SHP77 treated with DMSO at 0.1 percent for 48 hours (cell line): ENCODE measurements at regions not wholly inside any gene's neighbourhood (a gene's known extent, or its start where the extent isn't known, plus 50 kb on each side); places are given as distances from the start of the nearest gene placed in this dataset.
A peak's percentile ranks its signal among the peaks of the same experiment; 100 is the strongest.
"Not testable (repeated sequence)": the region's sequence is repeated elsewhere in the genome, so short reads cannot be mapped to it uniquely, and the experiment has no call there.

Experiments
- DNase-seq: peaks from one replicate; lab custom pipeline; 2025; lab: John Stamatoyannopoulos, UW

DNA sequence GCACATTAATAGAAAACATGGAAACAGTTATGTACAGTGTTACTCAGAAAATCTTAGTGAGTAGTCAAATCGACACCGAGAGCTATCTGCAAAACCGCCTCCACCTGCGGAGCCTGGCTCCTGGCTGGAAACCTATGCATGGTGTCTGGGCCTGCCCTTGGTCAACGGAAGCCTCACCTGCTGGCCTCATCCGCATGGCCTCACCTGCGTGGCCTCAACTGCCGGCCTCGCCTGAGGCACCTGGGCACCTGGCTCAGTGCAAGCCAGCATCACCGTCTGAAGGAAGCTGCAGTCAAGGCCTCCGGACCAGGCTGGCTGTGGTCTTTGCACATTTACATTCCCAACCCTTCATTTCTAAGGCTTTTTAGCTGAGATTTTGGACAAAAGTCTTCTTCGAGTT lies 352.1 kb downstream of the POM121L12 start:
- no peak for DNase-seq

GRCh38 chr7:53397911-53398310 lies 362.5 kb downstream of the POM121L12 start:
- DNase-seq, result no peak

DNA sequence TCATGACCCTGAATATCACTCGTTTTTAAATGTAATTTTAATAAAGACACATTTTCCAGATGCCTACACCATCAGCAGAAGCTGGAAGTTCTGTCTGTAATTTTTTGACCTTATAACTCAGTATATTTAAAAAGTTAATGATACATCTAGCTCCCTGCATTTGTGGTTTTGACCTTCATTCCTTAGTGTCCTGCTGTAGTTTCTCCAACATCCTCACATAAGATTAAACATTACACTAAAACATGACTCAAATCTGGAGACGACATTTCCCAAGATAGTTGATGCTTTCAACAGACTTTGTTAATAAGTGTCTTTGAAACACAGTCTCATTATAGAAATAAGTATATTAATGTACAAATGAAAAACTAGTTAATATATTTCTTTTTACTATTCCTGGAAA lies 363.1 kb downstream of the POM121L12 start:
- DNase-seq, result no peak

GRCh38 chr7:53413021-53413420 lies 377.6 kb downstream of the POM121L12 start:
- DNase-seq, result no peak

DNA sequence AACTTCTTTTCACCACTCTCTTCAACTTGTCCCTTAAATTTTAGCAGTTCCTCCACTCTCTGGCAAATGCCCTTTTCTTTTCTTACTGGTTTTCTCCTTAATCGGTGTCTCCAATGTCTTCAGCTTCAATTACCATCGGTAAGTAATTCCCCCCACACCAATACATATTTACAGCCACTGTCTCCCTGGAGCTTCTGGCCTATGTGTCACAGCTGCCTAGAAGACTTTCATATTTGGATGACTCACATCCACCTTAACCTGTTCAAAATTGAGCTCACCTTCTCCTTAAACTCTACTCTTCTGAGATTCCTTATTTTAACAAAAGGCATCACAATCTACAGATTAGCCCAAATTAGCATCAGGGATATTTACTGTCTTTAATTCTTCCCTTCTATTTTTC lies 380.4 kb downstream of the POM121L12 start:
- no peak for DNase-seq

- DNase-seq, result no peak
Observed at GRCh38 chr7:53418834-53419482, 383.5 kb downstream of the POM121L12 start.

DNA sequence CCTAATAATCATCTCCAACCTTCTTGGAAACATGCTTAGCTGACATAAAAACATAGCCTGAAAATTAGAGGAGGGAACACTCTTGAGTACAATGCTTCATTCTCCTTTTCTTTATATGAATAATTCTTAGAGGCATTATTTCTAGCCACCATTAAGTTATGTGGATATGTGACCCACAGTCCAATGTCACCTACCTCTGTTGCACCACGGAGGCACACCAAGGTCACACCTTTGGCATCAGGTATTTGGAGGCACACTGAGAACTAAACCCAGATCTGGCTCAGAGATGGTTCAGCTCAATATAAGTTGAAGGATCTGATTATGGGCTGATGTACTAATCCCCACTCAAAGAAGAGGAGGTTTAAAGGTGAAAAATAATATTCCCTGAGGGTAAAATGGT lies 385.1 kb downstream of the POM121L12 start:
- no peak for DNase-seq

- no peak for DNase-seq
Observed at GRCh38 chr7:53422291-53422690, 386.9 kb downstream of the POM121L12 start.

DNA sequence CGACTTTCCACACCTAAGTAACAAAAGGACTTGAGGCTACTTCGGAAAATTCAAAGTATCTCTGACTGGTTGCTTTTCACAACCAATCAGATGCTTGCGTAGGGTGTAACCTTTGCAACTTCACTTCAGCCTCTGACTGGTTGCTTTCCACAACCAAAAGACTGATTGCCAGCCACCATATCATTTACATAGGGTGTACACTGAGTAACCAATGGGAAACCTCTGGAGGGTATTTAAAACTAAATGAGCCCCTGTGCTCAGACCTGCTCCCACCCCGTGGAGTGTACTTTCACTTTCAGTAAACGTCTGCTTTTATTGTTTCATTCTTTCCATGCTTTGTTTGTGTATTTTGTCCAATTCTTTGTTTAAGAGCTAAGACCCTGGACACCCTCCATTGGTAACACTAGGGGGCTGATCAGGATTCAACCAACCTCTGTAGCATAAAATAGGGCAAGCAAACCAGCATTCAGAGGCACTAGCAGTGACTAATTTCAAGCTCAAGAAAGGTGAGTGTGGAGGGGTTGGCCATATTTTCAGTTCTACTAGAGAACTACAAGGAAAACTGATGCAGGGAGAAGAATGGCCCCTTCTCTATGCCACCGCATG lies 390.8 kb downstream of the POM121L12 start:
- no peak for DNase-seq

DNA sequence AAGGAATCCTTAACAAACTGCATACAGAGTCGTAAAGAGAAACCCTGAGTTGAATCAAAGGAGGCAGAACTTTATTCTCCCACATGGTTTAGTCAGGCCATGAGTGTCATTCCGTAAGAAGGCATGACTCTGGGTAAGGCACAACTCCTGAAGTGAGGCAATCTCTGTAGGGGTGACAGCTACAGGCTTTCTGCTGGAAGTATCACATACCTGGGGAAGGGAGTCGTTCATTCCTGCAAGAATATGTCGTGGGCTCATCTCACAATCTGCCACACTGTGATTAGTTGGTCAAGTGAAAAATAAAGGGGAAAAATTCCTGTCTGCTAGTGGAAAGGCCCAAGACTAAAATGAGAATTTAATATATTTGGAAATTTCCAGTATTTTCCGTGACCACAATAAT lies 392.6 kb downstream of the POM121L12 start:
- DNase-seq, result no peak

GRCh38 chr7:53431901-53432300 lies 396.5 kb downstream of the POM121L12 start:
- no peak for DNase-seq

- DNase-seq, result no peak
Observed at GRCh38 chr7:53437336-53437735, 401.9 kb downstream of the POM121L12 start.

DNA sequence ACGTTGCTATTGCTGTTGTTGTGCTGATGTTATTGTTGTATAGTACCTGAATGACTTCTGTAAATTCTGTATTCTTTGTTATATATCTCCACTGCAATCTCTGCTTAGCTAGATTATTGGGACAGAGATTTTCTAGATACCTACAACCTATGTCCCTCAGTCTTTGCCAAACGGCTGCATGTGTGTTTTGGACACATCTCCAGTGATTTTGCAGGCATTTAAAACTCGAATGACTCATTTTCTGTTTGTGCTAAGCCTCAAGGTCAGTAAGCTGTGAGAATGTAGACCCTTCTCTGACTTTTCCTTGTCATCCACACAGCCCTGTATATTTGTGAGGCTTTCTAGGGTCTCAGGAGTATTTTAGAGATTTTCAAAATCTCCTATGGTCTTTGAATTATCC lies 410.7 kb downstream of the POM121L12 start:
- no peak for DNase-seq

- no peak for DNase-seq
Observed at GRCh38 chr7:53458636-53459035, 423.2 kb downstream of the POM121L12 start.

DNA sequence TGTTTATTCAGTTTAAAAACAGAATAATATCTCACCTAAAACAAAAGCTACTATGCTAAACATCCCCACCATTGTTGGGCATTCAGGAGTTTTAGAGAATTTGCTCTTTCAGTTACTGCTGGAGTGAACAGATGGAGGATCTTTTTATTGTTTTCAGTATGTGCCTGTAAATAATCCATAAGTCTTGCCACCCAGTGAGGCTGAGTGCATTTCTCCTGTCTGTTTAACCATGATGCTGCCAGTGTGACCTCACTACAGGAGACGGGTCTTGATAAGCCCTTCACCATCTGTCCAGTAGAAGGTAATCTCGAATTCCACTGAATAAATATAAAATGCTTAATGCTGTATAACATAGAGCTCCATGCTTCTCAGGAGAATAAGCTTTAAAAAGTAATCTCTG lies 430.9 kb downstream of the POM121L12 start:
- DNase-seq, result no peak

DNA sequence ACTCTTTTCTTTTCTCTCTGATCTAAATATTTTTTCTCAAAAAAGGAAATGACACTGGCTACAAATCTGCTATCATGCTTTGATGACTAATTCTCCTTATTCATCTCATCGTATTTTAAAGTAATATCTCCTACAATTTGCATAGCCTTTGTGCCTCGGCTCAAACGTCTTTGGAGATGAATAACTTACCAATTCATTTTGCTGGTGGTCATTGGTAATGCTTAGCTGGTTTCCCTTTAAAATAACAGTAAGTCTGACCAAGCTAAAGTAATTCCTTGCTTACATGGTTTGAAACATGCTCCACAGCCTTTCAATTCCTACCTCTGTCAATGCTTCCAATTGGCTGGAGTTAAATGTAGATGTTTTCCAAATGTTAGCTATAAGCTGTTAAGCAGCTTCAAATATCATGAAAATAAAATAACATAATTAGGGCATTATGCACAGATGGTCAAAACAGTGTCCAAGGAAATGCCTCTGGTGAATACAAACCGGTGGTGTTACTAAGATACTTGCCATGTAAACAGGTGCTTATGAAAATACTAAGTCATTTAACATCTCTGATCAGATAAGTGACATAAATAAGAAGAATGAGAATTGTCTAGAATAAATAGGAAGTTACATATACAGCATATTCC lies 435.0 kb downstream of the POM121L12 start:
- DNase-seq, result no peak

GRCh38 chr7:53473371-53473770 lies 437.9 kb downstream of the POM121L12 start:
- DNase-seq, result no peak

GRCh38 chr7:53475776-53476175 lies 440.3 kb downstream of the POM121L12 start:
- DNase-seq, result no peak

DNA sequence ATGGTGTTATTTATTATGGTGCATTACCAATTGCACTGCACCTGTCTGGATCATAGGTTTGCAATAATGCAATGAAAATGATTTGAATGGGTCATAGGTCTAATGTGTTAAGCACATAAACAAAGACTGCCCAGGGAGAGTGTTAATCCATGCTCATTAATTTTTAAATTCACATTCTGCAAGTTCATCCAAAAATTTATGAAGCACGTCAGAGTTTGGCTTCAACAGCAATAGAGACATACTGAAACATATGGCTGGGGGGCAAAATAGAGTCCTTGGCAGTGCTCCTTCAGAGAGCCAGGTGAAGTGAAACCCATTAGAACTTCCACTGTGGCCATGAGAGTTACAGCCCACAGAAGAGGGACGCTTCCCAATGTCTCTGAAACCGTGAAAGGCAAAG lies 441.1 kb downstream of the POM121L12 start:
- DNase-seq, result no peak

- peak; percentile 56 for DNase-seq
Observed at GRCh38 chr7:53485354-53485753, 449.9 kb downstream of the POM121L12 start.

GRCh38 chr7:53491051-53491450 lies 455.6 kb downstream of the POM121L12 start:
- DNase-seq, result no peak

DNA sequence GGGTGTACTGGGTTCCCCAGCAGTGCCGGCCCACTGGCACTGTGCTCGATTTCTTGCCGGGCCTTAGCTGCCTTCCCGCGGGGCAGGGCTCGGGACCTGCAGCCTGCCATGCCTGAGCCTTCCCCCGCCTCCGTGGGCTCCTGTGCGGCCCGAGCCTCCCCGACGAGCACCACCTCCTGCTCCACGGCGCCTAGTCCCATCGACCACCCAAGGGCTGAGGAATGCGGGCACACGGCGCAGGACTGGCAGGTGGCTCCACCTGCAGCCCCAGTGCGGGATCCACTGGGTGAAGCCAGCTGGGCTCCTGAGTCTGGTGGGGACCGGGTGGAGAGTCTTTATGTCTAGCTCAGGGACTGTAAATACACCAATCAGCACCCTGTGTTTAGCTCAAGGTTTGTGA lies 459.7 kb downstream of the POM121L12 start:
- DNase-seq, result not testable (repeated sequence)

DNA sequence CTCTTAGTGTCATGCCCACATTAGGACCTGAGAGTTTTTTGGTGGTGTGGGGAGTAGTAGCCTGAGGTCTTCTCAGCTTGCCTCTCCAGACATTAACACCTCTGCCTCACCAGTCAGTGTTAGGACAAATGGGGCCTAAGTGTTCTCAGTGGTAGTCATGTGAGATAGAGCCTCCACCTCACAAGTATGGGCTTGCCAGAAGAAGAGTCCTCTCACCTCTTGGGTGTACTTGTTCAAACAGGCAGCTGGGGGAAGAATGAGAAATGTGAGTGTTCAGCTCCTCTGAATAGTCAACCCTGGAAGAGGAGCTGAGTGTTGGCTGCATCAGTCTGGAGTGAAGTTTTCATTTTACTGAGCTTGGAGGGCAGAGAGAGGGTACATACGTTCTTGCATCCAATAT lies 464.6 kb downstream of the POM121L12 start:
- no peak for DNase-seq

DNA sequence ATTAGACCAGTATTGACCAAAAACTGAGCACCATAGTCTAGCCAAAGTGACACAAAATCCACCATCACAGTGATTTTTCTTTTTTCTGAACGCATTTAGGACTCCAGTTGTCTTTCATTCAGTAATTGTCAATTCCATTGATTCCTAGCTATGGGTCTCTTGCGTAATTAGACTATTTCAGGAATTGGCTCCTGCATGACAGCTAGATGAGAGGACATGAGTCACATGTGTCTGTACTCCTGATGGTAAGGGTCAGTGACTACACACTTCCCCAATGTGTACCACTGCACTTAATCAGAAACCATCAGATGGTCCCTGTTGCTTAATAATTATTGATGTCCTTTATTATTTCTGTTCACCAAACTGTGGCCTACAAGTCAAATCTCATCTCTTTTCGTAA lies 469.5 kb downstream of the POM121L12 start:
- DNase-seq, result no peak
